KMS-11 (cell line): ENCODE measurements at regions not wholly inside any gene's neighbourhood (a gene's known extent, or its start where the extent isn't known, plus 50 kb on each side); places are given as distances from the start of the nearest gene placed in this dataset.

Experiments
- H2AFZ ChIP-seq: fragments of 200-600 bp; sonication (generic); 2 replicates; pipeline ENCODE4 v1.6.1; 2016; ENCODE audit warnings: antibody characterized with exemption, mixed run types, low read depth
- H3K27ac ChIP-seq: fragments of 200-600 bp; sonication (generic); 2 replicates; pipeline ENCODE4 v1.6.1; 2016; ENCODE audit warnings: mild to moderate bottlenecking, mixed run types
- H3K27me3 ChIP-seq: fragments of 200-600 bp; sonication (generic); 2 replicates; pipeline ENCODE4 v1.6.1; 2017; ENCODE audit warnings: mild to moderate bottlenecking, low read depth, mixed run types, moderate library complexity; ENCODE audit not compliant: insufficient read depth
- H3K36me3 ChIP-seq: fragments of 200-600 bp; sonication (generic); 2 replicates; pipeline ENCODE4 v1.6.1; 2017; ENCODE audit warnings: mild to moderate bottlenecking, mixed run types; ENCODE audit not compliant: insufficient read depth
- H3K4me1 ChIP-seq: fragments of 200-600 bp; sonication (generic); 2 replicates; pipeline ENCODE4 v1.6.1; 2016; ENCODE audit warnings: mild to moderate bottlenecking, low read depth, mixed run types; ENCODE audit not compliant: poor library complexity, severe bottlenecking
- H3K4me2 ChIP-seq: fragments of 200-600 bp; sonication (generic); 2 replicates; pipeline ENCODE4 v1.7.0; 2016; ENCODE audit warnings: mild to moderate bottlenecking, mixed run types
- H3K4me3 ChIP-seq: fragments of 200-600 bp; sonication (generic); IDR thresholded peaks from 2 replicates; pipeline ENCODE4 v1.6.1; 2017; ENCODE audit warnings: low read depth, low read length, mixed read lengths; ENCODE audit not compliant: insufficient read depth
- H3K79me2 ChIP-seq: fragments of 200-600 bp; sonication (generic); 2 replicates; pipeline ENCODE4 v1.6.1; 2016; ENCODE audit warnings: low read depth, mixed run types; ENCODE audit not compliant: insufficient read depth
- H3K9ac ChIP-seq: fragments of 200-600 bp; sonication (generic); 2 replicates; pipeline ENCODE4 v1.6.1; 2016; ENCODE audit warnings: mild to moderate bottlenecking, mixed run types
- H4K20me1 ChIP-seq: fragments of 200-600 bp; sonication (generic); 2 replicates; pipeline ENCODE4 v1.6.1; 2016; ENCODE audit warnings: mild to moderate bottlenecking, mixed run types; ENCODE audit not compliant: insufficient read depth
- CTCF ChIP-seq: fragments of 200-600 bp; sonication (generic); conservative IDR thresholded peaks from 2 replicates; pipeline ENCODE4 v1.6.1; 2017; ENCODE audit warnings: low read depth, mild to moderate bottlenecking, antibody characterized with exemption, low read length, moderate library complexity, mixed read lengths

- H3K9ac ChIP-seq, result no peak overlapping the region
These were observed 432.2 kb upstream of the KLHL29 start for GRCh38 chr2:22952656-22953225.

GRCh38 chr2:22957446-22957845, 427.5 kb upstream of the KLHL29 start:
- Histone ChIP-seq H4K20me1 (no peaks in the 10 kb centered on the region), H3K36me3 (no peaks in the 10 kb centered on the region), H3K9ac (no peak overlapping the region), H3K4me1 (no peaks in the 10 kb centered on the region), H2AFZ (no peak overlapping the region), H3K27me3 (no peaks in the 10 kb centered on the region), H3K4me3 (no peak overlapping the region), H3K4me2 (no peak overlapping the region), H3K79me2 (no peaks in the 10 kb centered on the region), H3K27ac (no peak overlapping the region)
- no peak for TF ChIP-seq CTCF

More at GRCh38 chr2:22952656-22953225, 432.2 kb upstream of the KLHL29 start:
- Histone ChIP-seq H4K20me1 (no peaks in the 10 kb centered on the region), H3K79me2 (no peaks in the 10 kb centered on the region), H3K36me3 (no peaks in the 10 kb centered on the region), H3K27me3 (no peaks in the 10 kb centered on the region), H3K4me3 (no peak overlapping the region), H3K27ac (no peak overlapping the region), H2AFZ (no peak overlapping the region), H3K4me2 (no peak overlapping the region), H3K4me1 (no peaks in the 10 kb centered on the region)
- TF ChIP-seq CTCF, result no peak

- no peaks in the 10 kb centered on the region for H3K36me3 ChIP-seq
- H3K27me3 ChIP-seq, result no peaks in the 10 kb centered on the region
- H3K79me2 ChIP-seq, result no peaks in the 10 kb centered on the region
- no peak overlapping the region for H3K27ac ChIP-seq
- no peak overlapping the region for H3K4me2 ChIP-seq
- H4K20me1 ChIP-seq, result no peaks in the 10 kb centered on the region
- H3K4me3 ChIP-seq, result no peak overlapping the region
- H3K4me1 ChIP-seq, result no peaks in the 10 kb centered on the region
- no peak overlapping the region for H3K9ac ChIP-seq
- no peak for TF ChIP-seq CTCF
- no peak overlapping the region for H2AFZ ChIP-seq
These were observed 426.7 kb upstream of the KLHL29 start for GRCh38 chr2:22958308-22958707.

GRCh38 chr2:22967756-22968155, 417.2 kb upstream of the KLHL29 start:
- H3K4me2 ChIP-seq, result no peak overlapping the region
- H3K4me1 ChIP-seq, result no peaks in the 10 kb centered on the region
- H3K79me2 ChIP-seq, result no peaks in the 10 kb centered on the region
- H3K27me3 ChIP-seq, result no peaks in the 10 kb centered on the region
- no peak overlapping the region for H3K27ac ChIP-seq
- no peaks in the 10 kb centered on the region for H3K36me3 ChIP-seq
- no peak overlapping the region for H2AFZ ChIP-seq
- no peaks in the 10 kb centered on the region for H4K20me1 ChIP-seq
- H3K9ac ChIP-seq, result no peak overlapping the region
- no peak for TF ChIP-seq CTCF
- H3K4me3 ChIP-seq, result no peak overlapping the region
